Inferior parietal cortex (tissue), 1 donor: ENCODE measurements at regions not wholly inside any gene's neighbourhood (a gene's known extent, or its start where the extent isn't known, plus 50 kb on each side); places are given as distances from the start of the nearest gene placed in this dataset.
"Not testable (repeated sequence)": the region's sequence is repeated elsewhere in the genome, so short reads cannot be mapped to it uniquely, and the experiment has no call there.

Experiments
- DNase-seq: peaks from one replicate; pipeline ENCODE4 v3.0.0-alpha.2; 2016; ENCODE audit errors: extremely low spot score

DNA sequence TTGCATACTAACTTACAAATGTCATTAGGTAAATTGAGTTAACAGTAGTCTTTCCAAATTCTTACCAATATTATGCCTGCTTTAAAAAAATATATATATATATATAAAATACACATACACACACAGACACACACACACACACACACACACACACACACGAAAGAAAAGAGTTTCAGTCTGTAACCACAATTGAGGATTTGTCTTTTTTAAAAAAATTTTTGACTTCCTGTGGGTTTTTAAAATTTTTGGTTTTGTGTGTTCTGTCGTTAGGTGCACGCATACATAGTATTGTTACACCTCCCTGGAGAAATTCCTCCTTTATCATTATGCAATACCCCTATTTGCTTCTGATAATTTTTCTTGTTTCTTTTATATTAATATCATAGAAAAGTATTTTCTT is 129.3 kb upstream of the LRRC61 start:
- not testable (repeated sequence) for DNase-seq
